ENCODE measurements at regions not wholly inside any gene's neighbourhood (a gene's known extent, or its start where the extent isn't known, plus 50 kb on each side); places are given as distances from the start of the nearest gene placed in this dataset.

DNA sequence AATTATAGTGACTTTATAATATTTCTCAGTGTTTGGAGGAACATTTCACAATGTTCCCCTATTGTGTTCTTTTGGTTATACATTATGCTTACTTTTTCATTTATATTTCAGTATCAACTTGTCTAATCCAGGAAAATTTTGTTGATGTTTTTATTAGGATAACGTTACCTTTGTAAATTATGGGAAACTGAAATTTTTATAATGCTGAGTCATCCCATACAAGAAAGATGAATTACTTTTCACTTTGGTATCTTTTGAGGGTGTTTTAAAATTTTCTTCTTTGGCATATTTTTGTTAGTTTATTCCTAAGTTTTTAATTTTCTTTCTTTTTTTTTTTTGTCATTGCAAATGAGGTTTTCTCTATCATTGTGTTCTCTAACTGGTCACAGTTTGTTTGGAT lies 542.7 kb downstream of the SLC16A7 start:
- no peak for DNase-seq (ENCODE audit: low spot score)

DNA sequence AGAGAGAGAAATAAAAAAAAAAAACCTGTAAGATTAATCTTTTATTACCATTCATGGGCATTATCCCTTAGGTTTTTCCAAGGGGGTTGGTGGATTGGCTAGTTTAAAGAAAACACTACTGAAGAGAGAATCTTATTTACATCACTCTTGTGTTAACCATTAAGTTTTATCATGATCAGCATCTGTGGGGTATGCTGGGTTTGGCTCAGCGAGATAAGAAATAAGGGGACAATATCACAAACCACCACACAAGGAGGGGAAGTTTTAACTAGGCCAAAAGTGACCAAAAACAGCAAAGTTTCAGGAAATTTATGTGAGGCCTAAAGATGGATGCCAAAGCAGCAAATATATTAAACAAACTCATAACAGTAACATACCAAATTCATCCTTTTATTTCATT lies 548.6 kb downstream of the SLC16A7 start:
- DNase-seq (ENCODE audit: low spot score) = no peak

DNA sequence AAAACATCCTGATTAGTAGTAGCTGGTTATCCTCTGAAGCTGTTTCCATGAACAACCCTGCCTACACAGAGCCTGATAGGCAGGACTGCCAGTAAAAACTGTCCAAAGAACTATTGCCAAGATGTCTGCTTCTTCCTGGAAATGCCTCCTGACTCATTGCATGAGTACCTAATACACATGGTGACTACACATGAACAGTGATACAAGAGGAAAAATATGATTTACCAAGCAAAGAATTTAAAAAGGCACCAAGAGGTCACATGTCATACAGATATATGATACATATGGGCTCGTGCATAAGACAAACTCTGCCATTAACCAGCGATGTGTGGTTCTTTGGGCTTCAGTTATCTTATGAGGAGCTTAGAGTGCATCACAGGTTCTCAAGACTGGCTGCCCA lies 552.3 kb downstream of the SLC16A7 start:
- DNase-seq (ENCODE audit: low spot score) = peak; percentile 44

DNA sequence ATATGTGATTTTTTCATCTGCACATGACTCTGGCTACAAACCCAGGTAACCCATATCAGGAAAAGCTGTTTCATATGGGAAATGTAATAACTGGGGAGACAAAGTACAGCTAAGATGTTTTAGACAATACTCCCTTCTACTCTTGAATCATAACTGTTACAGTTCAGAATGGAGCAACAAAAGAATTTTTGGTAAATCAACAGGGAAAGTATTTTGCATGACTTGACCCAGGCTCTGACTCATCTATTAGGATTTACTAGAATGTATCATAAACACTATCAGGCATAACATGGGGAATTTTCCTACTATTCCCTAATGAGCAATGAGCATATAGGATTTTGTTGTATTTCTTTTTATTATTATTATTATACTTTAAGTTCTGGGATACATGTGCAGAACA lies 553.0 kb downstream of the SLC16A7 start:
- peak; percentile 27 for DNase-seq (ENCODE audit: low spot score)

DNA sequence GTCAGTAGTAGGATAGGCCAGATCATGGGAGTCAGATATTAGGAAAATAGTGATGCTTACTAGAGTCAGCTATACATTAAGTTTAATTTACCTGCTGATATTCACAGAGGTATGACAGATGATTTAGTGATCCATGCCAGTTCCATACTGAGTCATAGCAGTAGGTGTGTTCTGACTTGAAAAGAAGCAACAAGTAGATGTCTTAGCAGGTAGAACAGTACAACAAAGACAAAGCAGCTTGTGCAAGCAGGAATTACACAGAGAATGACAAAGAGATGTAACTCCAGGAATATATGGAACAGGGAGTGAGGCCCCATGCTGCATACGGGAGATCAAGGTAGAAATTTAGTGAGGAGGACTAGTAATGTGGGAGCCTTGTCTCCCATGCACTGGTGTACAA lies 556.9 kb downstream of the SLC16A7 start:
- no peak for DNase-seq (ENCODE audit: low spot score)

DNA sequence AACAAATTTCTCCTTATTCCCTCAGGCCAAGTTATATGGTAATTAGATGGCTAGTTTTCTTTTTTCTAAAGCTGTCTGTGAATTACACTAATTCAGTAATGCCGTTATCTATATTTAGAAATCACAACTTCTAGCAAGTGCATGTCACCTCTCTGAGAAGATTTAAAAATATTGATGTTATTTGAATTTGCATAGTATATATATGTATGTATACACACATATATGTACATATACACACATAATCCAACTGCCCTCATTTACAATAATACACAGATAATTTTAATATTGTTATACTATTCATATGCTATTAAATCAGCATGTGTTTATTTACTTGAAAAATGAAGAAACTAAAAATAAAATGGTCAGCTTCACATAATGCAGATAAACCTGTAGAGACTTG lies 563.9 kb downstream of the SLC16A7 start:
- DNase-seq (ENCODE audit: low spot score) = no peak

DNA sequence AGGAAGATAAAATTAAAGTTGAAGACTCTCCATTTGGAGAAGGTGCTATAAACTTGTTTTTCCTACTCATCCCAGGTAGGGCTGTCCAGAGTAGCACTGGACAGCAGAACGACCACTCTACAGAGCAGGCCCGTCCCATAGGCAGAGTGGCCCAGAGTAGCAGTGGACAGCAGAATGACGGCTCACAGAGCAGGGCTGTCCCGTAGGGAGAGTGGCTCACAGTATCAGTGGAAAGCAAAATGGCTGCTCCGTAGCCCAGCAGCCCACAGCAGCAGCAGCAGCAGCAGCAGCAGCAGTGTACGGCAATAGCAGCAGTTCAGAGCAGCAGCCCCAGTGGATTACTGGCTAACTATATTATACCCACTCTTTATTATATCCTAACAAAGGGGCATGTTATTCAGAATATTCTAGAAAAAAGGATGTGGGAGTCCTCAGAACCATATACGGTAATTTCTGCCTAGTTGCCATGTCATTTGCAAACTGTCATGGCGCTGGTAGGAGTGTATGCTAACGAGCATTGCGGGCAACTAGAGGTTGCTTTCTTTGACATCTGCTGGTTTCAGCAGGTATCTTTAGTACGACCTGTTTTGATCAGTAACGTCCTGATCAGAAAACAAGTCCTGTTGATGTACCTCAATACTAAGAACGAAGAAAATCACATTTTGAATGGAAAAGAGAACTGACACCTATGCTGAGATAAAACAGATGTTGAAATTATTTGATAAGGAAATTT lies 567.3 kb downstream of the SLC16A7 start:
- no peak for DNase-seq (ENCODE audit: low spot score)

DNA sequence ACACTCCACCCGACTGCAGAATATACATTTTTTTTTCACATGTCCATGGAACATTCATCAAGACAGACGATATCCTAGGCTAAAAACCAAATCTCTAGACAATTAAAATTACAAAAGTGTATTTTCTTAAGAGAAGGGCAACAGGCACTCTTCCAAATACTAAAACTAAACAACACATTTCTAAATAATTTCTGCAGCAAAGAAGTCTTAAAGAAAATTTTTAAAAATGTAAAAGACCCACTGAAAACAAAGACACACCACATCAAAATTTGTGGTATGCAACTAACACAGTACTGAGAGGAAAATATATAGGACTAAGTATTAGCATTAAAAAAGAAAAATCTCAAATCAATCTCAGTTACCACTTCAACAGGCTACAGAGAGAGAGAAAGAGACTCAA lies 570.0 kb downstream of the SLC16A7 start:
- no peak for DNase-seq (ENCODE audit: low spot score)

DNA sequence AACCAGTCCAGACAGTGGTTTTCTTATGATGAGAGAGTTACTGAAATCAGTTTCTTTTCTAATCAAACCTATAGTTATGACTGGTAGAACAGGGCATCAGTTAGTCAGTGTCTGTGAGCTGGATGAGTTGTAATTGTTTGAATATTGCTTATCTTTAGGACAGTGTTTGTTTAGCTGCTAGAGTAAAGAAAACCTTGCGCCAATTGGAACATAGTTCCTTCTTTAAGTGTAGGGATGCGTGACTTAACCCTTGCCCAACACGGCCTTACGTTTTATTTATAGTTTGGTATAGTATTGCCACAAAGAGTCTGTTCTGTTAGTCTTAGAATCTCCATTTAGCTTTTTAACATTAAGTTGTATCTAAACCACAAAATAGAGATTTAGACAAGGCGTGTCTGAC lies 572.6 kb downstream of the SLC16A7 start:
- DNase-seq (ENCODE audit: low spot score) = no peak

DNA sequence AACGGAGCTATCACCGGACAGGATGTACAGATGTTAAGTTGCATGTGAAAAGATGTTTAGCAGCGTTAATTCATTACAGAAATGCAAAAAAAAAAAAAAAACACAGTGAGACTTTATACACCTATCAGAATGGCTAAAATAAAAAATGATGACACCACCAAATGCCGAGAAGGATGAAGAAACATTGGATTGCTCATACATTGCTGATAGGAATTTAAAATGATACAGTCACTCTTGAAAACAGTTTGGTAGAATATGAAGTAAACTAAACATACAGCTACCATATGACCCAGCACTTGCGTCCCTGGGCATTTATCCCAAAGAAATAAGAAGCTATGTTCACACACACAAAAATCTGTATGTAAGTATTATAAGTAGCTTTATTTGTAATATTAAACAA lies 574.1 kb downstream of the SLC16A7 start:
- DNase-seq (ENCODE audit: low spot score) = no peak

DNA sequence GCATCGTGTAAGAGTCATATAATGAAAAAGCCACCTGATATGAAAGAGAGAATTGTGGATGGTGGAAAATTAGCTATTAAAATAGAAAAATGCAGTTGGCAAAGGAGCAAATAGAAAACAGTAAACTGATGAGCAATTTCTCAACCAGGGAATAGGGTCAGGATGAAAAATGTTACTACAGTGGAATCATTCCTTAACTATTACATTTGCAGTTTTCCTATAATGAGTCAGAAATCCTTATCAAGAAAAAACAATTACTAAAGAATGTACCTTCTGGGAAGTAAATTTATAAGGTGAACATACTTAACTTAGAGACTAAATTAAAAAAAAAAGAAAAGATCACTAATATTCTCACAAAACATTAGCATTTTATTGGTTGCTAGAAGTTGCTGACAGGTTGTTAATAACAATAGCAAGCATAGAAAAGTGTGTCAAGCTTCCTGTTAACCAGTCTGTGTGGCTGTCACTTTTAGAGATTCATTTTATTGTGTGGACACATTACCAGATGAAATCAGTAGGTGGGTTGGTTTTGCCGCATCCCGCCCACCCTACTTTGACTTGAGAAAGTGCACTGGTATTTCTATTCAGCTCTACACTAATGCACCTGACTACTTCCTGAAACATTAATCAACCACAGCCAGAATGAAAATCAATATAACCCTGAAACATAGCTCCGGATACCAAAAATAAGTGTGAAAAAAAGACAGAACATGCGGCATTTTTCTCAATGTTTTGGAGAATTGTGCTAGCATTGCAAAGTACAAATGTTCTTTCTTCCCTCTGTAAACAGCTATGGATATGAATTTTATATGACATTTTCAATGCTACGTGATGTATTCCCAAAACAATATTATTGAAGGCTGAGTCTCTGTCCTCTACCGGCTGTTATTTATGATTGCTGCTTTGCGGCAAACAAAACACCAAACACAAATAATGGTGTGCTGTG lies 576.7 kb downstream of the SLC16A7 start:
- DNase-seq (ENCODE audit: low spot score) = no peak

DNA sequence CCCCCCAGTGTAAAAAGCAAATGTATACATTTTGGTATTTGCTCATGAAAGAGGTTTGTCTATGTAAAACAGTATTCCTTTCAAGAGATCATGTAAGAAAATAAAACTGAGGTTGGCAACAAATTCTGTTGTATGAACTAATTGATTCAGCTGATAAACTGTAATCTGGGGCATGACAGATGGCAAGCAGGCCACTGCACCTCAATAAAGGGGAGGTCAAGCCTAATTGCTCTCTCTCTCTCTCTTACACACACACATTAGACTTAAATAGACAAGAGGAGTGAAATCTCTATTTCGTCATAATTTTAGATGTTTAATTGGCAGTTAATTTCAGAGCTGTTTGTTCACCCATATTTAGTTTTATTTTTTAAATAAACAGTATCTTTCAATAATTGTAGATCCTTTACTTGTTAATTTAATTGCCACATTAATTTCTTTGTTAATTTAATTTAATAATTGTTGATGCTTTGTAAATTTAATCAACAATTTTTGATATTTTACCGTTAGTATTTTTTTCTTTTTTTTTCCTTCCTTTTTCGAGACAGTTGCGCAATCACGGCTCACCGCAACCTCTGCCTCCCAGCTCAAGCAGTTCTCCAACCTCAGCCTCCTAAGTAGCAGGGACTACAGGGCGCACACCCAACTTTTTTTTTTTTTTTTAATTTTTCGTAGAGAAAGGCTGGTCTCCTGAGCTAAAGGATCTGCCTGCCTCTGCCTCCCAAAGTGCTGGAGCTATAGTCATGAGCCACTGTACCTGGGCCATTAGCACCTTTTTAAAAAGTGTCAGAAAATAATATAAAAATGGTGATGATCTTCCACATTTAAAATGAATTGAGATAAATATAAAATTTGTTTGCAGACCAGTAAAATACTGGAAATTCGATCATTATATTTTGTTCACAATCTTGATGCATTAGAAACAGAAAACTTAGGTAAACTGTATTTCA lies 577.7 kb downstream of the SLC16A7 start:
- no peak for DNase-seq (ENCODE audit: low spot score)

DNA sequence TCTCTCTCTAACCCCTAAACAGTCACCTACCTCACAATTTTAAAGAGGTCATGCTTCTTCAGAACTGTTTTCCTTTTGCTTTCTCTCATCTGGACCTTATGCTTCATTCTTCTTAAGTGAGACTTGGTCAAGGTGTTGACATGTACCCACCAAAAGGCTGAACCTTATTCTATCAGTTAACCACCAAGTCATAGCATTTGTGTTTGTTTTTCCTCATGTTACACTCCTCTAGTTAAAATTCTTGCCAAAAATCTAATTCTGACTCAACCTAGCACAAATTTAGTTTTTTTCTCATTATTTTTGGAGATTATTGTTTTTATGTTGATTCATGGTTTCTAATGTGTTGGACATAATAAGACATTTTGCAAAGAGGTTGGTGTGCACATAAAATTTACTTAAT lies 578.6 kb downstream of the SLC16A7 start:
- DNase-seq (ENCODE audit: low spot score) = no peak

DNA sequence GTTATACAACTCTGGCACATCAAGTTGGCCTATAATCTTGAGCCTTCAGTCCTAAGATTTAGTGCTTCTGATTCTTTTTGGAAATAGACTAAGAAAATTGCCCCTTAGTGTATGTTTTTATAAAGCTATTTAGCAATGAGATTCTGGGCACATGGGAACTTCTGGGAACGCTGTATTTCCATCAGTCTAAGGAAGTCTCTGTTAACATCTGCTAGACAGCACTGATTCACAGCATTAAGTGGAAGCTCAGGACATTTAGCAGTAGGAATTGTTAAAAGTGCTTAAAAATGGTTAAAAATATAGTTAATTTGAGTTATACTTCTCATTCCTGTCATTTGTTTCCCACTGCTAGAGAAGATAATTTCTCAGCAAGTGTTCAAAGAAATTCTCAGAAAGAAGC lies 579.1 kb downstream of the SLC16A7 start:
- DNase-seq (ENCODE audit: low spot score) = no peak

DNA sequence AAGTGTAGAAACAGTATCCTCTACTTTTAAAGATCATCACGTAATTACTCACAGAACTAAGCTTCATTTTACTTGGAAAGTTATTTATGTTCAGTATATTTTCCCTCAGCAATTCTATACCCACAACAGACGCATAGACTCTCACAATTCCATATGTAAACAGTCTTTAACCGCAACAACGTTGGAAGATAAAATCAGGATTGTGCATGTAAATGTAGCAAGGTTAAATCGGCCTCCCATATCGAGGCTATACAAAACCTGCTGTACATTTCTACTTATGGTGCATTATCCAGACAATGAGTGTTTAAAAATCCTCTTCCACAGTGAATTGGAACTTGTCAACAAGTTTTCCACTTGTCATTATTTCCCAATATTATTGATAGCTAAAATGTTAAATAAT lies 581.1 kb downstream of the SLC16A7 start:
- no peak for DNase-seq (ENCODE audit: low spot score)

DNA sequence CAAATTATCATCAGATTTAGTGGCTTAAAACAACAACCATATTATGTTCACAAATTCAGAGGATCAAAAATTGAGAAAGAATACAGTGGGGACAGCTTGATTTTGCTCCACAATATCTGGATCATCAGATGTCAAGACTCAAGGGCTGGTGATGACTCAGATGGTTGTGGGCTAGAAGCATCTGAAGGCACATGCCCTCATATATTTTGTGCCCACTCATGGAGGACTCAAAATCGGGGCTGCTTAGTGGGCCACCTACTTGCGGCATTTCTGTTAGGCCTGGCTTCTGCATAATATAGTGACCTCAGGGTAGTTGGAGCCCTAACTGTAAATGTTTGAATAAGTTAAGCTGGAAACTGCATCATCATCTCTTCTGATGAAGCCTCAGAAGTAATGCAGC lies 584.5 kb downstream of the SLC16A7 start:
- no peak for DNase-seq (ENCODE audit: low spot score)

DNA sequence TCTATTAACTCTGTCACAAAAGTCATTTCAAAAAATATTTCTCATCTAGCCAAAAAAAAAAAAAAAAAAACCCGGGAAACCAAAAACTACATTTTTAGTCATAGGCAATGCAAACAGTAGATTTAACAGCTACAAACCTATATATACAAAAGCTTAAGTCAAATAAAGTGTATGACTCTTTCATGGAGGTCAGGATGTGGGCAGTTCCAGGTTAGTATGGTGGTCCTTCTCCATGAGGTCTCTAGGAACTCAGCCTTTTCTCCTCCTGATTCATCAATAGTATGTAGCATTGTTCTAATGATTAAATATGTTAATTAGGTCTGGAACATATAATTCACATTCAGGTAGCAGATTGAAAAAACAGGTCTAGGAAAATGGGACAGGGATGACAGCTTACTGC lies 586.5 kb downstream of the SLC16A7 start:
- no peak for DNase-seq (ENCODE audit: low spot score)

DNA sequence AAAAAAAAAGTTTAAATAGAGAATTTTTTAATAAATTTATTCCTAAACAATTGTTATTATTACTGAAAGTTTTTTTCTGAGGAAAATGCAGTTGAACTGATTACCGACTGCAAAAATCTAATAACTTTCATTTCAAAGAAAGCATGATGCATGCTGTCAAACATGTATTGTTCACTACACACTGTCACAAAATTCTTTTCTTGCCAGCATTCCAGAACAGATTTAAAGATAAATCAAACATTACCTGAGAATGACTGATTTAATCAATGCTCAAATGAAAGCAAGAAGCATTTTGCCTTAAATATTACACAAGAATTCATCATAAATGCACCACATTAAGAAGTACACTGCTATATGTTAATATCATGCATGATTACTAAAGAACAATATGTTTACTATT lies 588.3 kb downstream of the SLC16A7 start:
- DNase-seq (ENCODE audit: low spot score) = no peak

DNA sequence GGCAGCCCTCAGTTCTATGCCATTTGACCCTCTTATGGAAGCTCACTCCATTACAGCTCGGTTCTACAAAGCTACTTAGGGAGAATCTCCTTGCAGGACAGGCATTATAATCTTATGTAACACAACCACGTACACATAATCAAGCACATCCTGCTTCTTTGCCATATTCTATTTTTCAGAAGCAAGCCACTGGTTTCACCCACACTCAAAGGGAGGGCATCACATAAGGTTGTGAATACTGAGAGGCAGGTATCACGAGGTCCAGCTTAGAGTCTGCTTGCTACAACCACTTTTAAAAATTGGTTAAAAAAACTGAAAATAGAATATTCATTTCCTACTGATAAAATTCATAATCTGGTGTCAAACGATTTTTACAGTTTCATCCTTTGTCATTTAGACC lies 589.2 kb downstream of the SLC16A7 start:
- DNase-seq (ENCODE audit: low spot score) = no peak

DNA sequence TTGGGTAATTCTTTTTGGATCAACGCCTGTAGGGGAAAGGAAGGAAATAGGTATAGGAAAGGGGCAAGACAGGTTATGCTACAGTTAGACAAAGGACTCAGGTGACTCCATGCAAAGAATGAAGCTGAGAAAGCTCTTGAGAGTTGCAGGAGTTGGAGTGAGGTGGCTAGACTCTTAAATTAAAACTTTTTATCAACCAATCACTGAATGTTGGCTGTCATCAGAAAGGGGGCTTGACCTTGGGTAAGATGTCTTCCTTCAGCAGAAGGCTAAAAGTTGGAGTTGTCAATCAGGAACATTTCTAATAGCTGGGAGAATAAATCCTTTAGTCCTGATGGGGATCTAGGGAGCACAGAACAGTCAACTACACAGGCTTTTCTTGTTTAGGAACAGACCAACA lies 595.4 kb downstream of the SLC16A7 start:
- no peak for DNase-seq (ENCODE audit: low spot score)

DNA sequence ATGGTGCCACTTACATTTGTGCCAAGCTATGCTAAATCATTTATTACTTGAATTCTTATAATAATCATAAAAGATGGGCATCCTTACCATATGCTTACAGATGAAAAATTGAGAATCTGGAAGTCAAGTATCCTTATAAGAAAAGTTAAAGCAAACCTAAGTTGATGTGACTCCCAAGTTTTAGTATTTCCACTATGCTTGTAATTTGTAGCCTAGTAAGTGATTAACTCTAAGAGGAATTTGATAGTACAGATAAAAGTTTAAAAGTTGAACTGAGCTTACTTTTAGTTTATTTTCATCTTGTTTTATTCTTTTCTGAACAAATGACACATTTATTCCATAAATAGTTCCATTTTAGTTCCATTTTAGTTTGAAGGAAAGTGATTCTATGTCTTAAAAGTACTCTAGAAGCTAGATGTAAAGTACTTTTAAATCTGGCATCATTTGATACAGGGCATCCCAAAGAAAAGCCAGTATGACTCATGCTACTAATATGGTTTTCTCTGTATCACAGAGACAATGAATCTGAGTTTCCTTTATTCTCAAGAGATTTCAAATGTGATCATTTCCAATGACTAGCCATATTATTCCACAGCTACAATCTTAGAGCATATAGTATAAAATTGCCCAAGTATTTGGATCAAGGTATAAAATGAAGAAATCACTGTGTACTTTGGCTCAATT lies 596.0 kb downstream of the SLC16A7 start:
- no peak for DNase-seq (ENCODE audit: low spot score)

DNA sequence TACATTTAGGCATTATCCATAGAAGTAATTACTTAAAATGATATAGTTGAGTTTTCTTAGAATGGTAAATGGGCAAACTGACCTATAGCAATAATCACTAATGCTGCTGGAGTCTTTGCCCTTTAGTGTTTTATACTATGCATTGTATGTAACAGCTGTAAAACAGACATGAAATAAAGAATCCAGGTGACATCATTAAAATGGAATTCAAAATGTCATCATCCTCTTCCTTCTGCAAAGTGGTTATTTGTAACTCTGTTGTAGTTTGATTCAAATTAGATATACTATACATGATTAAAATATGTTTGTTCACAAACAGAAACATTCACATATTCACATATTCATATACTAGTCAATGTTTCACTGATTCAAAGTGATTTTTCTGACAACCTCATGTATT lies 598.8 kb downstream of the SLC16A7 start:
- no peak for DNase-seq (ENCODE audit: low spot score)
